BJ (cell line): ENCODE measurements at regions not wholly inside any gene's neighbourhood (a gene's known extent, or its start where the extent isn't known, plus 50 kb on each side); places are given as distances from the start of the nearest gene placed in this dataset.

Experiments used
- CTCF ChIA-PET: fragments of 350-600 bp; formaldehyde crosslinking; extraction: SDS; loops from one replicate; lab custom pipeline; 2021; ENCODE audit warnings: antibody characterized with exemption, inconsistent platforms; lab: Yijun Ruan, JAX
- POLR2A ChIA-PET: fragments of 300-600 bp; sonication (Branson Sonifier 250); formaldehyde crosslinking; extraction: SDS; loops from one replicate; lab custom pipeline; 2021; ENCODE audit warnings: antibody characterized with exemption; lab: Charles Lee
- DNase-seq: peaks from one replicate; pipeline ENCODE4 v3.0.0-alpha.2; 2011; ENCODE audit warnings: low read depth
- H3K27me3 ChIP-seq: 2 replicates; pipeline ENCODE4 v1.6.0; 2011; ENCODE audit warnings: low read length; ENCODE audit not compliant: control insufficient read depth, insufficient read depth
- H3K36me3 ChIP-seq: 2 replicates; pipeline ENCODE4 v1.5.1; 2011; ENCODE audit warnings: low read length; ENCODE audit not compliant: control insufficient read depth, insufficient read depth
- H3K4me3 ChIP-seq: 2 replicates; pipeline ENCODE4 v1.5.1; 2011; ENCODE audit warnings: low read depth, mild to moderate bottlenecking, control low read depth, low read length
- TF ChIP-seq, protein P1 (sequence below): IDR thresholded peaks from 2 replicates; pipeline ENCODE4 v1.5.1; 2011; ENCODE audit warnings: low read depth, mild to moderate bottlenecking, control low read depth, inconsistent platforms, low read length, moderate library complexity; ENCODE audit not compliant: insufficient read depth

DNA sequence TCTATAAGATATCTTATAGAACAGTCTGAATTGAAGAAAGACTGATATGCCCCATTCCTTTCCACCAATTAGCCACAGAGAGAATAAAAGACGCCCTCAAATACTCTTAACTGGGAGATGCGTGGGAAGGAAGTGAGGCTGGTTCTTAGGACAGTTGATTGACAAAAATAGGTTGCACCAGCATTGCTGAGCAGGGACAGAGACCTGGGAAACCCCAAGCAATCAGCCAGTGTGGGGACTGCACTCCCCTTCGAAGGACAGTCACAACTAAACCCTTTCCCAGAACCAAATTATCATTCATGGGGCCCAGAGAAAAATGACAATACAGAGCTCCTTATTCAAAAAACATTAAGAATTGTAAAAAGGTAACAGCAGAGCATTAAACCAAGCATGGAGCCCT lies 196.9 kb upstream of the GHITM start:
- TF ChIP-seq, protein P1, sequence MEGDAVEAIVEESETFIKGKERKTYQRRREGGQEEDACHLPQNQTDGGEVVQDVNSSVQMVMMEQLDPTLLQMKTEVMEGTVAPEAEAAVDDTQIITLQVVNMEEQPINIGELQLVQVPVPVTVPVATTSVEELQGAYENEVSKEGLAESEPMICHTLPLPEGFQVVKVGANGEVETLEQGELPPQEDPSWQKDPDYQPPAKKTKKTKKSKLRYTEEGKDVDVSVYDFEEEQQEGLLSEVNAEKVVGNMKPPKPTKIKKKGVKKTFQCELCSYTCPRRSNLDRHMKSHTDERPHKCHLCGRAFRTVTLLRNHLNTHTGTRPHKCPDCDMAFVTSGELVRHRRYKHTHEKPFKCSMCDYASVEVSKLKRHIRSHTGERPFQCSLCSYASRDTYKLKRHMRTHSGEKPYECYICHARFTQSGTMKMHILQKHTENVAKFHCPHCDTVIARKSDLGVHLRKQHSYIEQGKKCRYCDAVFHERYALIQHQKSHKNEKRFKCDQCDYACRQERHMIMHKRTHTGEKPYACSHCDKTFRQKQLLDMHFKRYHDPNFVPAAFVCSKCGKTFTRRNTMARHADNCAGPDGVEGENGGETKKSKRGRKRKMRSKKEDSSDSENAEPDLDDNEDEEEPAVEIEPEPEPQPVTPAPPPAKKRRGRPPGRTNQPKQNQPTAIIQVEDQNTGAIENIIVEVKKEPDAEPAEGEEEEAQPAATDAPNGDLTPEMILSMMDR, result no peak
- no peaks in the 10 kb centered on the region for H3K27me3 ChIP-seq
- DNase-seq, result no peak
- no peak overlapping the region for H3K4me3 ChIP-seq
- POLR2A ChIA-PET, result no interaction called here
- CTCF ChIA-PET, result no interaction called here
- H3K36me3 ChIP-seq, result no peaks in the 10 kb centered on the region

DNA sequence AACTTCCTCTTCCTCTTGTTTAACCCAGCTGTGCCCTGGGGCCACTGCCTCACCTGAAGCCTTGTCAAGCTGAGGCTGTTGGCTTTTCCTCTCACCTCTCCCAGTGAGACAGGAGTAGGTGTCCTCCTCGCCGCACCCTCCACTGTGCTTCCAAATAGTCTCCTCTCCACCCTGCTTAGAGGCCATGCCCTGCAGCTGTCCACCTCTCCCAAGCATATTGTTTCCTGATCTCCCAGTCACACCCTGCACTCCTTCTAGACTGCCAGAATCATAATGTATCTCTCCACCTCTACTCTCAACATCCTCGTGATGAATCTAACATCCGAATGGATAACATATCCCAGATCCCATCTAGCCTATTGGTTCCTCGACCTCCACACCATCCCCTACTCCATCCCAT lies 196.3 kb upstream of the GHITM start:
- no peaks in the 10 kb centered on the region for H3K27me3 ChIP-seq
- H3K4me3 ChIP-seq, result no peak overlapping the region
- DNase-seq, result no peak
- ChIA-PET CTCF (no interaction called here), POLR2A (no interaction called here)
- TF ChIP-seq, protein P1, result no peak
- no peaks in the 10 kb centered on the region for H3K36me3 ChIP-seq

DNA sequence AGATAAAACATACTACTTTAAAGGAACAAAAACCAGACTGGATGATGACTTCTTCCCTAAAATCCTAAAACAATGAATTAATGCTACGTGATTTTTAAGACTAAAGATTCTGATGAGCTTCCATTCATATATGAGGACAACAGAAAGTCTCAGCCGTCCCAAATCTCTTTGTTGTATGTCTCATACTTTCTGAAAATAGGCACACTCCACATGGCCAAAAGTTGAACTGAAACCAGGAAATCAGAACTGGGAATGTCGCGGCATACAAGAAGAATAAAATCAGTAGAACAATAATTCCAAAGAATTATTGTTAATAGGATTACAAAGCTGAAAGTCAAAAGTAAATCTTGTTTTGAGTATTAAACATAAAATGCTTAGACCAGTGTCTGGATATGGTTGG lies 195.4 kb upstream of the GHITM start:
- POLR2A ChIA-PET, result no interaction called here
- Histone ChIP-seq H3K27me3 (no peaks in the 10 kb centered on the region), H3K4me3 (no peak overlapping the region), H3K36me3 (no peaks in the 10 kb centered on the region)
- TF ChIP-seq, protein P1, result no peak
- no peak for DNase-seq
- CTCF ChIA-PET, result no interaction called here

DNA sequence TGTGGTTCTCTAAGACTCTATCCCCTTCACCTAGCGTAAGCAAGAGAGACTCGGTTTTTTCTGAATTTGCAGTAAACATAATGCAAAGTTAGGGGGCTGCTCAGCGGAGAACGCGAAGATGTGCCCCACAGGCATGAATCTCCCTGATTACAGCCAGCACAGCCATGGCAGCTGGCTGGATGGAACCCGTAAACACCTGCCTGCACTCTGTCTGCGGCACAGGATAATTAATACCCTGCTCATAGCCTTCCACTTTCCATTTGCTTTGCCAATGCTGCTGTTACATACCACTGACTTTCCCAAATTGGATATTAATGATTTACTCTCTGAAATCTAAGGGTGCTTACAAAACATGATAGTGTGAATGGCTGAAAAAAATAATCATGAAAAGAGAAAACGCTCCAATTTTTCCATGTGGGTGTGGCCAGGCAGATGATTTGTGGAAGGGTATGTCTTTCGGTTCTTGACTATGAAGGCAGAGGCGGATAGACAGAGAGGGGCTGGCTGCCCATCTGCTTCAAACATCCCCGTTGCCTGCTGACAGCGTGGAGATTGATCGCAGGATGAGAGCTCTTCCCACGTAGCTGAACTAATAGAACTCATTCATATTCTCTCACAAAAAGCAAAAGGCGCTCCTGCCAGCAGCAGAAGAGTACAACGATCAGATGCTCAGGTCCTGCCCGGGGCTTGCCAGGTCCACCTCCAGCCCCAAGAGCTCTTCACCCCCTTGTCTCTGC lies 193.2 kb upstream of the GHITM start:
- Histone ChIP-seq H3K36me3 (no peaks in the 10 kb centered on the region), H3K27me3 (no peaks in the 10 kb centered on the region), H3K4me3 (no peak overlapping the region)
- TF ChIP-seq, protein P1, result no peak
- ChIA-PET POLR2A (no interaction called here), CTCF (no interaction called here)
- no peak for DNase-seq

DNA sequence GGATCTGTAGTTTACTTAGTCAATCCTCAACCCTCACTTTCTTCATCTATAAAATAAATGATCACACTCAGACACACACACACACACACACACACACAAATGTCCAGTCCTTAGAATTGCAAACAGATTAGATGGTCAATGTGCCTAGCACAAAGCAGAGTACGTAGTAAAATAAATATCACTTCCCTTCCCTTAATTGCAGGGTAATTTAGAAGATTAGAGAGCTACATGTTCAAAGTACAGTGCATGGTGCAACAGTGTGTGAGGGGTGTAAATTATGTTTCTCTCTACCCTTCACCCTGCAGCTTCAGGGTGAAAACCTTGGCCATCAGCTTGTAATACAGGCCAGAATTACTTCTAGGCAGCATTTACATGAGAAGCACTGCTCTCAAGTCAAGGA lies 187.0 kb upstream of the GHITM start:
- no peak for DNase-seq
- Histone ChIP-seq H3K36me3 (no peaks in the 10 kb centered on the region), H3K27me3 (no peaks in the 10 kb centered on the region), H3K4me3 (no peak overlapping the region)
- ChIA-PET POLR2A (no interaction called here), CTCF (no interaction called here)
- TF ChIP-seq, protein P1, result no peak
